MCF 10A (cell line): ENCODE measurements at regions not wholly inside any gene's neighbourhood (a gene's known extent, or its start where the extent isn't known, plus 50 kb on each side); places are given as distances from the start of the nearest gene placed in this dataset.

ENCODE experiments used
- BruUV-seq: library from RNA; stranded (reverse); fragments of 400-500 nt; replicated peaks from 2 replicates; lab custom pipeline; 2021; lab: Mats Ljungman, UMichigan
- CTCF ChIA-PET: fragments of 300-600 bp; sonication (Branson Sonifier 250); formaldehyde crosslinking; extraction: SDS; loops from one replicate; lab custom pipeline; 2021; ENCODE audit warnings: antibody characterized with exemption, inconsistent platforms; lab: Yijun Ruan, JAX
- POLR2A ChIA-PET: fragments of 300-600, 350-650 bp; sonication (Branson Sonifier 250); formaldehyde crosslinking; extraction: SDS; loops from one replicate; lab custom pipeline; 2020; ENCODE audit warnings: antibody characterized with exemption, inconsistent platforms; lab: Yijun Ruan, JAX
- DNase-seq: peaks from one replicate; pipeline ENCODE4 v3.0.0-alpha.2; 2018; ENCODE audit not compliant: unreplicated experiment
- H3K27ac Mint-ChIP-seq: one replicate; pipeline ENCODE4 v1.8.0; 2022; ENCODE audit warnings: mild to moderate bottlenecking, low read depth, mixed read lengths; ENCODE audit not compliant: unreplicated experiment
- H3K27me3 Mint-ChIP-seq: one replicate; pipeline ENCODE4 v1.8.0; 2022; ENCODE audit warnings: mixed read lengths; ENCODE audit not compliant: insufficient read depth, unreplicated experiment
- H3K36me3 Mint-ChIP-seq: one replicate; pipeline ENCODE4 v1.8.0; 2022; ENCODE audit warnings: mild to moderate bottlenecking, moderate library complexity, mixed read lengths; ENCODE audit not compliant: insufficient read depth, unreplicated experiment
- H3K4me1 Mint-ChIP-seq: one replicate; pipeline ENCODE4 v1.8.0; 2022; ENCODE audit warnings: mixed read lengths; ENCODE audit not compliant: insufficient read depth, unreplicated experiment
- H3K4me3 Mint-ChIP-seq: one replicate; pipeline ENCODE4 v1.8.0; 2022; ENCODE audit warnings: mild to moderate bottlenecking, moderate library complexity, mixed read lengths; ENCODE audit not compliant: unreplicated experiment
- H3K9me3 Mint-ChIP-seq: one replicate; pipeline ENCODE4 v1.8.0; 2022; ENCODE audit warnings: mixed read lengths; ENCODE audit not compliant: unreplicated experiment
- intact Hi-C: fragments of 100-400 bp; cut with micrococcal nuclease; formaldehyde crosslinking; loops from 2 replicates; pipeline ENCODE4 v1.14.1; 2022
- TF ChIP-seq, protein P1 (sequence below): fragments of 200-600 bp; IDR thresholded peaks from one replicate; pipeline ENCODE4 v1.8.0; 2022; ENCODE audit warnings: antibody characterized with exemption, mild to moderate bottlenecking; ENCODE audit not compliant: unreplicated experiment

DNA sequence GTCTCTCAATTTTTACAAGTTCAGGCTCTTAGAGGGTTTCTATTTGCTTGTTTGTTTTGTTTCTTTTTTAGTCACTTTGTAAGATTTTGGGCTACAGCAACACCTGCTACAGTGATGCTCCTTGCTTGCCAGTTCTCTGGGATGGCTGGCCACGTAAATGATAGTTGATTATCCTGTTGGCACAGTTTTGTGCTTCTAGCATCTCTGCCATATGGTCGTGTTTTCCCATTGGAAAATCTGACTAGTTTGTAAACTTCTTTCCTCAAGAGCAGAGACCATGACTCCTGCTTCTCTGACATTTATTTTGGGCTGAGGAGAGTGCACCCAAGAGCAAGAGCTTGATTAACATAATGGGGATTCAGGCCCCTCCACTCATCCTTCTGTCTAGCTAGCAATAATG lies 1621.6 kb upstream of the RAG2 start:
- Mint-ChIP-seq H3K27ac (no peak overlapping the region), H3K4me1 (no peaks in the 10 kb centered on the region), H3K36me3 (no peaks in the 10 kb centered on the region), H3K27me3 (no peaks in the 10 kb centered on the region), H3K9me3 (no peaks in the 10 kb centered on the region), H3K4me3 (no peak overlapping the region)
- no peak for DNase-seq
- POLR2A ChIA-PET = no interaction called here
- intact Hi-C loops = no loop called here
- TF ChIP-seq, protein P1, sequence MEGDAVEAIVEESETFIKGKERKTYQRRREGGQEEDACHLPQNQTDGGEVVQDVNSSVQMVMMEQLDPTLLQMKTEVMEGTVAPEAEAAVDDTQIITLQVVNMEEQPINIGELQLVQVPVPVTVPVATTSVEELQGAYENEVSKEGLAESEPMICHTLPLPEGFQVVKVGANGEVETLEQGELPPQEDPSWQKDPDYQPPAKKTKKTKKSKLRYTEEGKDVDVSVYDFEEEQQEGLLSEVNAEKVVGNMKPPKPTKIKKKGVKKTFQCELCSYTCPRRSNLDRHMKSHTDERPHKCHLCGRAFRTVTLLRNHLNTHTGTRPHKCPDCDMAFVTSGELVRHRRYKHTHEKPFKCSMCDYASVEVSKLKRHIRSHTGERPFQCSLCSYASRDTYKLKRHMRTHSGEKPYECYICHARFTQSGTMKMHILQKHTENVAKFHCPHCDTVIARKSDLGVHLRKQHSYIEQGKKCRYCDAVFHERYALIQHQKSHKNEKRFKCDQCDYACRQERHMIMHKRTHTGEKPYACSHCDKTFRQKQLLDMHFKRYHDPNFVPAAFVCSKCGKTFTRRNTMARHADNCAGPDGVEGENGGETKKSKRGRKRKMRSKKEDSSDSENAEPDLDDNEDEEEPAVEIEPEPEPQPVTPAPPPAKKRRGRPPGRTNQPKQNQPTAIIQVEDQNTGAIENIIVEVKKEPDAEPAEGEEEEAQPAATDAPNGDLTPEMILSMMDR = no peak
- no TSS peak for BruUV-seq
- CTCF ChIA-PET = interaction anchor here (0.6 kb wide), 1 partner anchor 18 kb away, joined by 3 read pairs; no protein-coding TSS in a partner anchor

DNA sequence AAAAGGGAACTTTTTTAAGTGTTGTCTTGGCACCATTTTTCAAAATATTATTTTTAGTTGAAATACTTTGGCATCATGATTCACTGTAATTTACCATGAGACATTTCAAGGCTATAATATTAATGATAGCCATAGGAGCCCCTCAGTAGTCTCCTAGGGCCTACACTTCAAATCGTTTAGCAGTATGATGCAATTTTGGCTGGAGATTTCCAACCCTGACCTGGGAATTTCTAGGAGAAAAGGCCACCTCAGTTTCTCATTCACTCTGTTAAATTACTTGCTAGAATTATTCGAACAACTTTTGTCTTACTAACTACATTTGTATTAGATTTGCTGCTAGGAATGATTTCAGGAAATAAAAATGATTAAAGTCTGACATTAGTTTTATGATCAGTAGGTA lies 1610.9 kb upstream of the RAG2 start:
- ChIA-PET CTCF (interaction anchor here (0.6 kb wide), 2 partner anchors 37 to 571 kb away, joined by 3 to 5 read pairs; no protein-coding TSS in a partner anchor), POLR2A (no interaction called here)
- no TSS peak for BruUV-seq
- H3K36me3 Mint-ChIP-seq = no peaks in the 10 kb centered on the region
- H3K4me1 Mint-ChIP-seq = no peaks in the 10 kb centered on the region
- peaks cover 6% of the 10 kb centered on the region for H3K9me3 Mint-ChIP-seq
- H3K27me3 Mint-ChIP-seq = no peaks in the 10 kb centered on the region
- no peak overlapping the region for H3K4me3 Mint-ChIP-seq
- intact Hi-C loops = no loop called here
- TF ChIP-seq, protein P1 = no peak
- DNase-seq = no peak
- H3K27ac Mint-ChIP-seq = no peak overlapping the region

DNA sequence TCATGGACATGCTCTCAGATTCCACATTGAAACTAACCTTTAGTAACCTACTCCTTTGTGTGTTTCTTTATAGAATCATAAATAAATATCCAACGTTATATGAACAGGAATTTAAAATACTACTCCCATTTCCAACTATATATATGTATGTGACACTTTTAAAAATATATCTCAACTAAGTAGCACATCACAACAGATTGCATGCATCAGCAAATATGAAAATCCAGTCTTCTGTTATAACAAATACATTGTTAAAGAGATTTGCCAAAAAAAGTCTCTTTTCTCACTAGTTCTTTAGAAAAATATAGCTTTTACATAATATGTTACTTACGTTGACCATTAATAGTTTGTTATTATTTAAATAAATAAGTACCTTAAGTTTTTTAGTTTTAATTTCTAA lies 1608.6 kb upstream of the RAG2 start:
- TF ChIP-seq, protein P1 = no peak
- CTCF ChIA-PET = interaction anchor here (0.7 kb wide), 1 partner anchor 20 kb away, joined by 4 read pairs; no protein-coding TSS in a partner anchor
- intact Hi-C loops = no loop called here
- Mint-ChIP-seq H3K36me3 (no peaks in the 10 kb centered on the region), H3K27ac (no peak overlapping the region), H3K9me3 (peaks cover 6% of the 10 kb centered on the region), H3K4me3 (no peak overlapping the region), H3K4me1 (no peaks in the 10 kb centered on the region), H3K27me3 (no peaks in the 10 kb centered on the region)
- POLR2A ChIA-PET = no interaction called here
- no TSS peak for BruUV-seq
- no peak for DNase-seq

DNA sequence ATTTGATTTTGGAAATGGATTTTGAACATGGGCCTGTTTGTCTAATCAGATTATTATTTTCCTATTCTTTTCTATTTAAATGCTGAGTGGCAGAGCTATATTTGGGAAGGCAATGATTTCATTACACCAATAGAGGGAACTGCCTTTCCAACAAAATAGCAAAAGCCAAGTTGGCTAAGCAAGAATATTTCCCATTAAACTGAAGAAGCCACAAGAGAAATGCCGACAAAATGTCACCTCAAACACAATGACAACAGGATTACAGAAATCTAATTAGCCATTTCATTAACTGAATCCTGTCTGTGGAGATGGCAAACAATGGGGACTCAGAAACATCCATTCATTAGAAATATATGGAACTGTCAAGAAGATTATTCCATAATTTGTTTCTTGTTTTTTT lies 1593.1 kb upstream of the RAG2 start:
- intact Hi-C loops = no loop called here
- ChIA-PET POLR2A (no interaction called here), CTCF (interaction anchor here (0.6 to 0.9 kb wide), 2 partner anchors 12 to 1015 kb away, joined by 3 to 4 read pairs; no protein-coding TSS in a partner anchor)
- BruUV-seq = no TSS peak
- TF ChIP-seq, protein P1 = no peak
- no peak for DNase-seq
- Mint-ChIP-seq H3K36me3 (no peaks in the 10 kb centered on the region), H3K9me3 (peaks cover 8% of the 10 kb centered on the region), H3K4me1 (no peaks in the 10 kb centered on the region), H3K27ac (no peak overlapping the region), H3K27me3 (no peaks in the 10 kb centered on the region), H3K4me3 (no peak overlapping the region)
